ENCODE measurements at regions not wholly inside any gene's neighbourhood (a gene's known extent, or its start where the extent isn't known, plus 50 kb on each side); places are given as distances from the start of the nearest gene placed in this dataset.
A peak's percentile ranks its signal among the peaks of the same experiment; 100 is the strongest.

- Histone ChIP-seq H3K4me1 (ENCODE audit: control insufficient read depth, insufficient read depth, low read length) (no peaks in the 10 kb centered on the region), H3K9me3 (ENCODE audit: control insufficient read depth, low read length) (peaks cover 9% of the 10 kb centered on the region), H3K9ac (ENCODE audit: extremely low read depth, low read length, poor library complexity, severe bottlenecking) (no peak overlapping the region), H3K4me3 (ENCODE audit: low read length) (no peak overlapping the region), H3K27ac (ENCODE audit: low read depth, low read length) (no peak overlapping the region), H3K36me3 (ENCODE audit: control insufficient read depth, insufficient read depth, low read length) (peaks cover 40% of the 10 kb centered on the region), H3K27me3 (ENCODE audit: control insufficient read depth, insufficient read depth, low read length, poor library complexity, severe bottlenecking) (no peaks in the 10 kb centered on the region)
- TF ChIP-seq CTCF (conservative IDR thresholded peaks at IDR 0.05) = no peak
- peaks cover 64% of the 10 kb centered on the region for H3K36me3 Mint-ChIP-seq (ENCODE audit: low read depth)
- H3K27me3 Mint-ChIP-seq (ENCODE audit: insufficient read depth) = no peaks in the 10 kb centered on the region
- no peaks in the 10 kb centered on the region for H3K9me3 Mint-ChIP-seq
- 95 to 100% methylated on average over 1 to 2 of the region's 2 CpGs for WGBS, 2 experiments (ENCODE audit: insufficient coverage in 1 of 2, insufficient read length in 1 of 2)
- no peak overlapping the region for H3K4me3 Mint-ChIP-seq
- H3K27ac Mint-ChIP-seq = no peak overlapping the region
- no peak for DNase-seq
- H3K4me1 Mint-ChIP-seq = no peaks in the 10 kb centered on the region
Observed at GRCh38 chrX:131801911-131802310, 221.2 kb upstream of the STK26 start.

GRCh38 chrX:131802836-131803626 is 220.1 kb upstream of the STK26 start:
- Histone ChIP-seq H3K9ac (ENCODE audit: extremely low read depth, low read length, poor library complexity, severe bottlenecking) (no peak overlapping the region), H3K27ac (ENCODE audit: low read depth, low read length) (no peak overlapping the region), H3K9me3 (ENCODE audit: control insufficient read depth, low read length) (peaks cover 9% of the 10 kb centered on the region), H3K4me1 (ENCODE audit: control insufficient read depth, insufficient read depth, low read length) (no peaks in the 10 kb centered on the region), H3K4me3 (ENCODE audit: low read length) (no peak overlapping the region), H3K27me3 (ENCODE audit: control insufficient read depth, insufficient read depth, low read length, poor library complexity, severe bottlenecking) (no peaks in the 10 kb centered on the region), H3K36me3 (ENCODE audit: control insufficient read depth, insufficient read depth, low read length) (peaks cover 34% of the 10 kb centered on the region)
- Mint-ChIP-seq H3K9me3 (no peaks in the 10 kb centered on the region), H3K27me3 (ENCODE audit: insufficient read depth) (no peaks in the 10 kb centered on the region), H3K27ac (no peak overlapping the region), H3K4me3 (no peak overlapping the region), H3K36me3 (ENCODE audit: low read depth) (peaks cover 72% of the 10 kb centered on the region), H3K4me1 (no peaks in the 10 kb centered on the region)
- peak; percentile 74 for TF ChIP-seq CTCF (conservative IDR thresholded peaks at IDR 0.05)
- WGBS, 2 experiments (ENCODE audit: insufficient coverage in 1 of 2, insufficient read length in 1 of 2) = 96% methylated on average over 19 of the region's 19 CpGs; no CpG with 5 or more reads in 1 of the 2 experiments
- peak; percentile 74 for DNase-seq

- H3K27me3 ChIP-seq (ENCODE audit: control insufficient read depth, insufficient read depth, low read length, poor library complexity, severe bottlenecking) = no peaks in the 10 kb centered on the region
- Mint-ChIP-seq H3K36me3 (ENCODE audit: low read depth) (peaks cover 78% of the 10 kb centered on the region), H3K27me3 (ENCODE audit: insufficient read depth) (no peaks in the 10 kb centered on the region), H3K9me3 (peaks cover 27% of the 10 kb centered on the region), H3K4me3 (no peak overlapping the region), H3K27ac (peak overlapping the region; percentile 35), H3K4me1 (no peaks in the 10 kb centered on the region)
- no peak overlapping the region for H3K4me3 ChIP-seq (ENCODE audit: low read length)
- H3K9me3 ChIP-seq (ENCODE audit: control insufficient read depth, low read length) = peaks cover 29% of the 10 kb centered on the region
- no peak overlapping the region for H3K9ac ChIP-seq (ENCODE audit: extremely low read depth, low read length, poor library complexity, severe bottlenecking)
- 97 to 100% methylated on average over 4 to 9 of the region's 11 CpGs for WGBS, 2 experiments (ENCODE audit: insufficient coverage in 1 of 2, insufficient read length in 1 of 2)
- no peaks in the 10 kb centered on the region for H3K4me1 ChIP-seq (ENCODE audit: control insufficient read depth, insufficient read depth, low read length)
- peak; percentile 20 for TF ChIP-seq CTCF (conservative IDR thresholded peaks at IDR 0.05)
- no peak for DNase-seq
- peaks cover 38% of the 10 kb centered on the region for H3K36me3 ChIP-seq (ENCODE audit: control insufficient read depth, insufficient read depth, low read length)
- H3K27ac ChIP-seq (ENCODE audit: low read depth, low read length) = no peak overlapping the region
Observed at GRCh38 chrX:131812847-131813825, 210.0 kb upstream of the STK26 start.
